B cell (primary cell): ENCODE measurements at regions not wholly inside any gene's neighbourhood (a gene's known extent, or its start where the extent isn't known, plus 50 kb on each side); places are given as distances from the start of the nearest gene placed in this dataset.

Experiments
- CTCF ChIP-seq: fragments of 200-600 bp; IDR thresholded peaks from one replicate; pipeline ENCODE4 v1.8.0; 2022; ENCODE audit warnings: antibody characterized with exemption, mild to moderate bottlenecking
- EZH2 ChIP-seq: IDR thresholded peaks from 2 replicates; pipeline ENCODE4 v1.6.1; 2012; ENCODE audit warnings: borderline replicate concordance, low read depth, mild to moderate bottlenecking, moderate library complexity, low read length; ENCODE audit not compliant: insufficient read depth, poor library complexity, severe bottlenecking

- TF ChIP-seq CTCF (no peak), EZH2 (no peak)
These were observed 421.4 kb upstream of the AUTS2 start for GRCh38 chr7:69176841-69177240.
